HepG2 (cell line): ENCODE measurements at regions not wholly inside any gene's neighbourhood (a gene's known extent, or its start where the extent isn't known, plus 50 kb on each side); places are given as distances from the start of the nearest gene placed in this dataset.

ENCODE experiments used
- CREB3 ChIP-seq: sonication (generic); formaldehyde crosslinking; IDR thresholded peaks from 2 replicates; pipeline ENCODE4 v1.5.0; 2020; ENCODE audit warnings: missing genetic modification reagents
- GTF2F1 ChIP-seq: fragments of 150-350 bp; IDR thresholded peaks from 2 replicates; pipeline ENCODE4 v1.6.1; 2014; ENCODE audit warnings: low read length
- MYC ChIP-seq: sonication (generic); formaldehyde crosslinking; IDR thresholded peaks from 2 replicates; pipeline ENCODE4 v1.9.0; 2021; ENCODE audit warnings: missing genetic modification reagents, borderline replicate concordance
- SP1 ChIP-seq, 2 experiments: fragments of 450-650 bp in 1 of 2; sonication (generic) in 1 of 2; formaldehyde crosslinking in 1 of 2; IDR thresholded peaks; 2 replicates each; pipeline versions ENCODE4 v1.4.0 to v1.6.1; 2016 to 2020; ENCODE audit warnings: missing genetic modification reagents in 1 of 2
- ZNF660 ChIP-seq: sonication (generic); formaldehyde crosslinking; IDR thresholded peaks from 2 replicates; pipeline ENCODE4 v1.5.1; 2020; ENCODE audit warnings: mild to moderate bottlenecking, low read depth, missing genetic modification reagents, borderline replicate concordance
- ZNF678 ChIP-seq: sonication (generic); formaldehyde crosslinking; IDR thresholded peaks from 2 replicates; pipeline ENCODE4 v1.4.0; 2020; ENCODE audit warnings: mild to moderate bottlenecking, missing genetic modification reagents

DNA sequence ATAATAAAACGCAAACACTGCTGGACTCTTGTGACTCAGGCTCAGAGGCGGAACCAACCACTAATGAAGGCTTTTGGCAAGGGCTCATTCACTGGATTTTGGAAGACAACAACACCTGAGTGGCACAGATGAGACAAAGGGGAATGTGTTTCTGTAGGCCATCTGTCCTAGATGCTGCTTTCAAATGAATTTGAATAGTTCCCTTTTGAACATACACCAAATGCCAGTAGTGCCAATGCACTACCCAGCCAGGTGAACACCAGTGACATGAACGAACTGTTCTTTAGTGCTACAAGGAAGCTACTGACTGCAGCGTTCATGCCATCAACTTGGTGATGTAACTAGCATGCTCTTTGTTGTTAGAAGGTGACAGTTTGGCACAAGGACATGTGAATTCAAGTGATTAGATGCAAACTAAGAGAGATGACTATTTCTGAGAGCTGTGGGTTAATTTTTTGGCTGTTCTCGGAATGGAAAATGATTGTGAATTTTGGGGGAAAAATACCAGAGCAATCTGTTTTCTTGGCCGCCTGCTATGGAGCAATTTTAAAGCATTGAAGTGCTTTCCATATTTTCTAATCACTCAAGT is 173.7 kb downstream of the SLC24A2 start:
- no peak for TF ChIP-seq MYC (CRISPR knock-in tag)
- TF ChIP-seq ZNF660 (CRISPR knock-in tag): no peak
- TF ChIP-seq GTF2F1: no peak
- no peak for TF ChIP-seq ZNF678
- TF ChIP-seq SP1 (IDR thresholded peaks at IDR 0.05): no peak
- no peak for TF ChIP-seq SP1 (CRISPR knock-in tag; IDR thresholded peaks at IDR 0.05)
- no peak for TF ChIP-seq CREB3 (CRISPR knock-in tag)
